ENCODE measurements at regions not wholly inside any gene's neighbourhood (a gene's known extent, or its start where the extent isn't known, plus 50 kb on each side); places are given as distances from the start of the nearest gene placed in this dataset.

- Mint-ChIP-seq H3K27me3 (ENCODE audit: low read depth, poor library complexity) (no peaks in the 10 kb centered on the region), H3K4me3 (no peak overlapping the region), H3K27ac (no peak overlapping the region), H3K4me1 (no peaks in the 10 kb centered on the region), H3K9me3 (no peaks in the 10 kb centered on the region), H3K36me3 (ENCODE audit: low read depth) (no peaks in the 10 kb centered on the region)
- no peak for DNase-seq
- no peak for TF ChIP-seq CTCF (IDR thresholded peaks at IDR 0.05)
These were observed 80.9 kb upstream of the SOX2 start for GRCh38 chr3:181630853-181631252.

GRCh38 chr3:181629711-181630110 lies 82.0 kb upstream of the SOX2 start:
- Mint-ChIP-seq H3K36me3 (ENCODE audit: low read depth) (no peaks in the 10 kb centered on the region), H3K4me3 (no peak overlapping the region), H3K9me3 (no peaks in the 10 kb centered on the region), H3K27me3 (ENCODE audit: low read depth, poor library complexity) (no peaks in the 10 kb centered on the region), H3K27ac (no peak overlapping the region), H3K4me1 (peaks cover 1% of the 10 kb centered on the region)
- DNase-seq: no peak
- no peak for TF ChIP-seq CTCF (IDR thresholded peaks at IDR 0.05)

- DNase-seq: no peak
- Mint-ChIP-seq H3K27me3 (ENCODE audit: low read depth, poor library complexity) (no peaks in the 10 kb centered on the region), H3K27ac (no peak overlapping the region)
These were observed 82.7 kb upstream of the SOX2 start for GRCh38 chr3:181629029-181629428.

GRCh38 chr3:181628384-181628783 lies 83.3 kb upstream of the SOX2 start:
- no peak for DNase-seq
- Mint-ChIP-seq H3K27ac (no peak overlapping the region), H3K27me3 (ENCODE audit: low read depth, poor library complexity) (no peaks in the 10 kb centered on the region), H3K9me3 (no peaks in the 10 kb centered on the region), H3K4me3 (no peak overlapping the region), H3K36me3 (ENCODE audit: low read depth) (no peaks in the 10 kb centered on the region), H3K4me1 (peaks cover 11% of the 10 kb centered on the region)
- TF ChIP-seq CTCF (IDR thresholded peaks at IDR 0.05): no peak

More at GRCh38 chr3:181629029-181629428, 82.7 kb upstream of the SOX2 start:
- Mint-ChIP-seq H3K36me3 (ENCODE audit: low read depth) (no peaks in the 10 kb centered on the region), H3K9me3 (no peaks in the 10 kb centered on the region), H3K4me1 (peaks cover 8% of the 10 kb centered on the region), H3K4me3 (no peak overlapping the region)
- no peak for TF ChIP-seq CTCF (IDR thresholded peaks at IDR 0.05)

DNA sequence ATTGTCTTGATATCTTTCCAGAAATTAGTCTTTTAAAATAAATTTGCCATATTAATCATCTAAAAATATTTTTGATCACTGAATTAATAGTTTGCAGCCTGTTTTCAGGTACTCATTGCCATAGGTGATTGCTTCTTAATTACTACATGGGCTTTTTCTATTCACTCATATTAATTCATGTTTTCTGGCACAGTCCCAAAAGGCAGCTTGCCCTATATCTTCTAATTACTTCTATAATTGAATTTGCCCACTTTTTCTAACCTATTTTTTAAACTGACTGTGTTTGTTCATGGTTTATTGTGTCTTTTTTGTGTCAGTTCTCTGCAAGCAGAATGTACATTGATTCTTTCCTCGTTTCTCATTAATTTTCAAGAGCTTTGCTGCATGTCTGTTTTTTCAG lies 85.7 kb upstream of the SOX2 start:
- no peak for TF ChIP-seq CTCF (IDR thresholded peaks at IDR 0.05)
- H3K4me3 Mint-ChIP-seq: no peak overlapping the region
- no peak for DNase-seq
- H3K4me1 Mint-ChIP-seq: peaks cover 11% of the 10 kb centered on the region
- H3K9me3 Mint-ChIP-seq: no peaks in the 10 kb centered on the region
- no peak overlapping the region for H3K27ac Mint-ChIP-seq
- H3K36me3 Mint-ChIP-seq (ENCODE audit: low read depth): no peaks in the 10 kb centered on the region
- H3K27me3 Mint-ChIP-seq (ENCODE audit: low read depth, poor library complexity): no peaks in the 10 kb centered on the region

- H3K27ac Mint-ChIP-seq: no peak overlapping the region
- no peak for DNase-seq
- no peaks in the 10 kb centered on the region for H3K27me3 Mint-ChIP-seq (ENCODE audit: low read depth, poor library complexity)
- H3K4me3 Mint-ChIP-seq: no peak overlapping the region
- H3K4me1 Mint-ChIP-seq: peaks cover 11% of the 10 kb centered on the region
- no peak for TF ChIP-seq CTCF (IDR thresholded peaks at IDR 0.05)
- H3K36me3 Mint-ChIP-seq (ENCODE audit: low read depth): no peaks in the 10 kb centered on the region
- H3K9me3 Mint-ChIP-seq: no peaks in the 10 kb centered on the region
These were observed 87.6 kb upstream of the SOX2 start for GRCh38 chr3:181623924-181624694.
